Heart right ventricle (tissue), 16 donors: ENCODE measurements at regions not wholly inside any gene's neighbourhood (a gene's known extent, or its start where the extent isn't known, plus 50 kb on each side); places are given as distances from the start of the nearest gene placed in this dataset.

Experiments used
- ATAC-seq, 8 donors: fragments of 200-7000 bp; cut with Tn5 transposase; one replicate each; pipeline ENCODE4 v1.9.1; 2020; ENCODE audit warnings: mild to moderate bottlenecking in 8 of 8, moderate library complexity in 8 of 8, moderate number of reproducible peaks in 1 of 8
- DNase-seq, 2 donors: peaks; one replicate each; pipeline ENCODE4 v3.0.0-alpha.2; 2020
- H3K27ac ChIP-seq, 10 donors: fragments of 200-600 bp; sonication (generic) in 2 of 10; one replicate each; pipeline versions ENCODE4 v1.5.0 to v1.8.0; 2020 to 2022; ENCODE audit warnings: mild to moderate bottlenecking in 3 of 10
- H3K27me3 ChIP-seq, 7 donors: fragments of 200-600 bp; one replicate each; pipeline ENCODE4 v1.8.0; 2021 to 2022; ENCODE audit warnings: mild to moderate bottlenecking in 2 of 7
- H3K36me3 ChIP-seq, 9 donors: fragments of 200-600 bp; sonication (generic) in 1 of 9; one replicate each; pipeline versions ENCODE4 v1.5.0 to v1.8.0; 2020 to 2022; ENCODE audit warnings: mild to moderate bottlenecking in 2 of 9
- H3K4me1 ChIP-seq, 9 donors: fragments of 200-600 bp; sonication (generic) in 1 of 9; one replicate each; pipeline versions ENCODE4 v1.5.0 to v1.8.0; 2020 to 2022; ENCODE audit warnings: mild to moderate bottlenecking in 4 of 9
- H3K4me3 ChIP-seq, 10 donors: fragments of 200-600 bp; sonication (generic) in 2 of 10; one replicate each; pipeline versions ENCODE4 v1.5.0 to v1.8.0; 2020 to 2022; ENCODE audit warnings: mild to moderate bottlenecking in 7 of 10, moderate library complexity in 2 of 10
- H3K9me3 ChIP-seq, 11 donors: fragments of 200-600 bp in 10 of 11; sonication (generic) in 2 of 11; one replicate each; pipeline versions ENCODE4 v1.5.0 to v1.8.0; 2013 to 2022; ENCODE audit warnings: mild to moderate bottlenecking in 2 of 11, control low read depth in 1 of 11, moderate library complexity in 1 of 11
- CTCF ChIP-seq, 9 donors: fragments of 200-600 bp; sonication (generic) in 2 of 9; IDR thresholded peaks; one replicate each; pipeline versions ENCODE4 v1.5.0 to v1.8.0; 2021 to 2022; ENCODE audit warnings: antibody characterized with exemption in 9 of 9, mild to moderate bottlenecking in 5 of 9, moderate library complexity in 1 of 9
- WGBS, 2 donors: extraction: QIAGEN DNeasy Blood & Tissue Kit; methylation state at CpG; one replicate each; pipeline ENCODE4 v1.1.7; 2013; ENCODE audit warnings: inconsistent platforms in 1 of 2; 5-methylcytosine and 5-hydroxymethylcytosine counted together
- intact Hi-C, 10 donors: fragments of 100-400 bp; cut with DNase I; formaldehyde crosslinking; loops; one replicate each; pipeline versions ENCODE4 v1.11.1 to v1.14.2; 2022
- donor health status: Arrhythmogenic right ventricular cardiomyopathy.
- donor health status: ischemic (EF 13 %, LVEDD 7.1; RV severe dilation, severe dysfunction).
- donor health status: healthy with polysubstance abuse.
- donor health status: DM: no; HTN: yes; CAD: no.
- donor health status: DM: no; HTN: no; CAD: no.
- donor health status: ischemic (EF 25% LVEDD 6.9; RV normal size, moderate dysfunction).
- donor health status: ischemic (EF 25% LVEDD 5.7; RV mildly dilated, moderate dysfunction).
- donor health status: healthy.
- donor health status: DM: yes; HTN: yes; CAD: no.
- donor health status: Ischemic cardiomyopathy.
- donor health status: ischemic (EF 35%, LVEDD 5.7; RV mildly dilated, moderate dysfunction).
- donor health status: nonischemic (EF 11% LVEDD 7.7; RV severe dilation, severe dysfunction).
- donor health status: DM: yes; HTN: yes; CAD: no.
- donor health status: PGD.
- donor health status: ischemic (EF 29% LVEDD 5.4; RV normal size, mild dysfunction).
- donor health status: nonischemic (EF 23%, LVEDD 6.1; RV moderate dilation, normal function).

GRCh38 chr4:71664366-71664765 is 119.5 kb downstream of the GC start:
- intact Hi-C loops = no loop called here
- 82 to 84% methylated on average over 3 of the region's 3 CpGs for WGBS, 2 donors
- Histone ChIP-seq H3K4me1 (no peaks in the 10 kb centered on the region), H3K36me3 (no peaks in the 10 kb centered on the region), H3K27ac (no peak overlapping the region), H3K4me3 (no peak overlapping the region), H3K9me3 (no peaks in the 10 kb centered on the region), H3K27me3 (peaks cover 0 to 10% (median 0%) of the 10 kb centered on the region in 7 donors)
- TF ChIP-seq CTCF (IDR thresholded peaks at IDR 0.05) = no peak
- ATAC-seq (no peak), DNase-seq (no peak)

GRCh38 chr4:71663780-71664179 is 120.1 kb downstream of the GC start:
- H3K27me3 ChIP-seq = peaks cover 0 to 10% (median 0%) of the 10 kb centered on the region in 7 donors
- no peaks in the 10 kb centered on the region for H3K36me3 ChIP-seq
- DNase-seq (no peak), ATAC-seq (no peak)
- H3K27ac ChIP-seq = no peak overlapping the region
- no peaks in the 10 kb centered on the region for H3K4me1 ChIP-seq
- TF ChIP-seq CTCF (IDR thresholded peaks at IDR 0.05) = no peak
- intact Hi-C loops = no loop called here
- 69 to 72% methylated on average over 2 of the region's 2 CpGs for WGBS, 2 donors
- H3K4me3 ChIP-seq = no peak overlapping the region
- H3K9me3 ChIP-seq = no peaks in the 10 kb centered on the region

GRCh38 chr4:71659979-71660378 is 123.9 kb downstream of the GC start:
- no peak overlapping the region for H3K4me3 ChIP-seq
- H3K36me3 ChIP-seq = no peaks in the 10 kb centered on the region
- intact Hi-C loops = no loop called here
- H3K27ac ChIP-seq = no peak overlapping the region
- H3K27me3 ChIP-seq = peaks cover 0 to 4% (median 0%) of the 10 kb centered on the region in 7 donors
- no peaks in the 10 kb centered on the region for H3K9me3 ChIP-seq
- 75 to 81% methylated on average over 2 of the region's 2 CpGs for WGBS, 2 donors
- ATAC-seq (no peak), DNase-seq (no peak)
- no peak for TF ChIP-seq CTCF (IDR thresholded peaks at IDR 0.05)
- no peaks in the 10 kb centered on the region for H3K4me1 ChIP-seq

- DNase-seq = no peak
- no peaks in the 10 kb centered on the region for H3K36me3 ChIP-seq
- no peak for ATAC-seq
- WGBS, 2 donors = 63 to 69% methylated on average over 1 of the region's 1 CpG
- no peak for TF ChIP-seq CTCF (IDR thresholded peaks at IDR 0.05)
- peaks cover 0 to 6% (median 0%) of the 10 kb centered on the region in 11 donors for H3K9me3 ChIP-seq
- no peak overlapping the region for H3K27ac ChIP-seq
- H3K4me1 ChIP-seq = no peaks in the 10 kb centered on the region
- no peaks in the 10 kb centered on the region for H3K27me3 ChIP-seq
- intact Hi-C loops = no loop called here
- H3K4me3 ChIP-seq = no peak overlapping the region
Measured at GRCh38 chr4:71648923-71649322, 135.0 kb downstream of the GC start.
